ENCODE measurements at regions not wholly inside any gene's neighbourhood (a gene's known extent, or its start where the extent isn't known, plus 50 kb on each side); places are given as distances from the start of the nearest gene placed in this dataset.

DNA sequence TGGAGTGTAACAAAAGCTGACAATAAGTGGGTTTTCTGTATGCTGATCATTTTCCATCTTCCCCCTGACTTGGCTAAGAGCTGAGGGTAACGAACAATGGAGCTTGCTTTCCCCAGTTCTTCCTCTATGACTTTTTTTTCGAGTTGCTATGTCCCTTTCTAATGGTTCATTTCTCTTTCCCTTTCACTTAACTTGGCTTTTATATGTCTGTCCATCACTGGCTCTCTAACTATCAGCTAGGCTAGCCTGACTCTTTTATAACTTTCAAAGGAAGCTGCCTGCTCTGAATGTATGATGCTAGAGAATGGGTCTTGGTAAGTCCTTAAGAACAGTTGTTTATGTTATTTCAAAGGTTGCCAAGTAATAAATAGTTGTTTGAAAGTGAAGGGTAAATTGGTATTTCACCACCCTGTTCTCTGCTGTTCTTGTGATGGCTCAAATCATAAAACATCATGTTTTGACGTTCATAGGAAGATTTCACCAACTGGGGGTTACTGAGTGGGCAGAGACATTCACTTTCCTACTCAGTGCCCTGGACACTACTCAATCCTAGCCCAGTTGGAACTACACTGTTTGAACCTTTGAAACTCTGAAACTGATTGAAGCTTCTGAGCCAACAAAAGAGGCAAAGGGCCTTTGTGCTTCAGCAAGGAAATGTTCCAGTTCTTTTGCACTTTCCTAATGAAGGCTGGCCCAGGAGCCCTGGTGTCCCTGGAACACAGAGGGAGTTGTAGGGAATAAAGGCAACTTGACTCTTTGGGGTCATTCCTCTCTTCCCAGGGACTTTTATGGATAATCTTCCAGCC, 85.4 kb upstream of the PHYHIPL start:
- H3K4me3 ChIP-seq (ENCODE audit: low read length) = peak overlapping the region; percentile 3
- H3K9me3 ChIP-seq (ENCODE audit: control insufficient read depth, low read length) = no peaks in the 10 kb centered on the region
- DNase-seq (ENCODE audit: low read depth) = no peak
- H3K4me1 ChIP-seq (ENCODE audit: control insufficient read depth, insufficient read depth, low read length) = peaks cover 55% of the 10 kb centered on the region
- no peaks in the 10 kb centered on the region for H3K36me3 ChIP-seq (ENCODE audit: control insufficient read depth, insufficient read depth, low read length, severe bottlenecking)
- peak overlapping the region; percentile 38 for H3K9ac ChIP-seq (ENCODE audit: low read length)
- H3K27me3 ChIP-seq (replicated peaks; ENCODE audit: control insufficient read depth, insufficient read depth, low read length) = no peaks in the 10 kb centered on the region

DNA sequence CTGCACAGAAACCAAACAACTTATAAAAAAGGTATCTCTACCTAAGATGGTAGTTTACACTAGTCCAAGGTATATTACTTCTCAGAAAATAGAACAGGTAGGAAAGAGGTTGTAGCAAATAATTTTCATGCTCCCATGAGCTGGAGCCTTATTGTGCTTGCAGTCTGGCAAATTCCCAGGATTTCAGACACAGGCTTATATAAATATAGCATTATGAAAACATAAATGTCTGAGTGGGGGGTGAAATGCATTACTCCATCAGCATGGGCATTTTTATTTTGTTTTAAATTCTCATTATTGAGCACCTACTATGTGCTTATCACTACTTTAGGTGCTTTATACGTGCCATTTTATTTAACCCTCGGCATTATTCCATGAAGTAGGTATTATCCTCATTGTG, 83.0 kb upstream of the PHYHIPL start:
- no peaks in the 10 kb centered on the region for H3K27me3 ChIP-seq (replicated peaks; ENCODE audit: control insufficient read depth, insufficient read depth, low read length)
- no peaks in the 10 kb centered on the region for H3K36me3 ChIP-seq (ENCODE audit: control insufficient read depth, insufficient read depth, low read length, severe bottlenecking)
- DNase-seq (ENCODE audit: low read depth) = no peak

DNA sequence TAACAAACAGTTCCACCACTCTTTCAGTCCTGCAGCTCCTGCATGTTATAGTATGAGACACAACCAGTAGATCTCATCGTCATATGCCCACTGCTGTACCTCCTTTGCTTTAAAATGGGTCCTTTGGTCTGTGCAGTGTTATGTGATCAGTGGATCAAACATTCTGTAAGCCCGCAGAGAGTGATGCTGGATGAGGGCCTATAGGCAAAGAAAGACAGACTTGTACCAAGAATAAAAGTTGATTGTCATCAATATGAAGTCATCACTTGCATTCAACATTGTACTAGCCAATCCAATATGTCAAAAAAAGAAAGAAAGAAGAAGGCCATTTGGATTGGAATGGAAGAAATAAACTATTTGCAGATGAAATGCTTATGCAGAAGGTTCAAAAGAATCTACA, 79.8 kb upstream of the PHYHIPL start:
- Histone ChIP-seq H3K9ac (ENCODE audit: low read length) (no peak overlapping the region), H3K4me1 (ENCODE audit: control insufficient read depth, insufficient read depth, low read length) (peaks cover 54% of the 10 kb centered on the region), H3K36me3 (ENCODE audit: control insufficient read depth, insufficient read depth, low read length, severe bottlenecking) (no peaks in the 10 kb centered on the region), H3K9me3 (ENCODE audit: control insufficient read depth, low read length) (no peaks in the 10 kb centered on the region), H3K4me3 (ENCODE audit: low read length) (no peak overlapping the region), H3K27me3 (replicated peaks; ENCODE audit: control insufficient read depth, insufficient read depth, low read length) (no peaks in the 10 kb centered on the region)
- DNase-seq (ENCODE audit: low read depth) = no peak

More for the DNA sequence above, 83.0 kb upstream of the PHYHIPL start:
- peaks cover 46% of the 10 kb centered on the region for H3K4me1 ChIP-seq (ENCODE audit: control insufficient read depth, insufficient read depth, low read length)
- H3K9me3 ChIP-seq (ENCODE audit: control insufficient read depth, low read length) = no peaks in the 10 kb centered on the region
- H3K9ac ChIP-seq (ENCODE audit: low read length) = peak overlapping the region; percentile 53
- peak overlapping the region; percentile 1 for H3K4me3 ChIP-seq (ENCODE audit: low read length)

DNA sequence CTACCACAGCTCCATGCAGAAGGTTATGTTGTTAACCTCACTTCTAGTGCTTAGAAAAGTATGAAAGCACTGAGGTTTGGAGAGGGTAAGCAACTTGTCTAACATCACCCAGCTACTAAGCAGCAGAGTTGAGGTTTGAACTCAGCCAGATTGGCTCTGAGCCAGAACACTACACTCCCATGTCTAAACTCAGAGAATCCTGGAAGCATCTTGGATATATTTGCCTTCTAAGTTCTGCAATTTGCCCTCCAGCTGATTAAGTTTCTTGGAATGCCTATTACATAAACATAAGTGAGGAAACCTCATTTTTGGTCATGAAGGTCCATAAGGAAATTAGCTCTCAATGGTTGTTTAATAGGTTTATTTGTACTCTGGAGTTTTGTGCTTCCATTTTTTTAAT, 78.1 kb upstream of the PHYHIPL start:
- peaks cover 36% of the 10 kb centered on the region for H3K4me1 ChIP-seq (ENCODE audit: control insufficient read depth, insufficient read depth, low read length)
- H3K27me3 ChIP-seq (replicated peaks; ENCODE audit: control insufficient read depth, insufficient read depth, low read length) = no peaks in the 10 kb centered on the region
- no peaks in the 10 kb centered on the region for H3K36me3 ChIP-seq (ENCODE audit: control insufficient read depth, insufficient read depth, low read length, severe bottlenecking)
- peak overlapping the region; percentile 75 for H3K4me3 ChIP-seq (ENCODE audit: low read length)
- H3K9me3 ChIP-seq (ENCODE audit: control insufficient read depth, low read length) = no peaks in the 10 kb centered on the region
- peak overlapping the region; percentile 88 for H3K9ac ChIP-seq (ENCODE audit: low read length)
- DNase-seq (ENCODE audit: low read depth) = peak; percentile 77

DNA sequence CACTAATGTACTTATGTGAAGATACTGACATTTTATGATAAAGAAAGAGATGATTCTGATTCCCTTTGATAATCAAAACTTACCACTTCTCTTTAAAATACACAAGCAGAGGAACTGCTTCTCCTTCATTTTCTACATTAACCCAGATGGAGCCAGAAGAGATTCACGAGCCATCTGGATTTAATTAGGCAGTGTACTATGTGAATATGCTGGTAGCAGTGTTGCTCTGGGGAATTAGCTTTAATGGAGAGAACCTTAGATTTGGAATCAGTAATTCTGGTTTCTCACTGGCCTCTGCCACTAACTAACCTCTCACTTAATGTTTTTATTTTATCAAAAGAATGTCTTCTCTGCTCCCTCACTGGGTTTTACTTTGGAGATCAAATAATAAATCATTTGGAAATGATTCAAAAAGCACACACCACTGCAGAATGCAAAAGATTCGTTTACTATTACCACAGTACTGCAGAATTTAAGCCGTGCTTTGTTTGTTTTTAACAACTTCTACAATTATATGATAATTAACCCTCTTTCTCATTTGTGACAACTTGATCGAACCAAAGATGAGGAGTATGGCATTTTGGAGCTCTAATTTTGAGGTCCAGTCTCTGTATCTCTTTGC, 77.5 kb upstream of the PHYHIPL start:
- Histone ChIP-seq H3K4me1 (ENCODE audit: control insufficient read depth, insufficient read depth, low read length) (peaks cover 31% of the 10 kb centered on the region), H3K27me3 (replicated peaks; ENCODE audit: control insufficient read depth, insufficient read depth, low read length) (no peaks in the 10 kb centered on the region), H3K36me3 (ENCODE audit: control insufficient read depth, insufficient read depth, low read length, severe bottlenecking) (no peaks in the 10 kb centered on the region), H3K9me3 (ENCODE audit: control insufficient read depth, low read length) (no peaks in the 10 kb centered on the region), H3K4me3 (ENCODE audit: low read length) (peak overlapping the region; percentile 75), H3K9ac (ENCODE audit: low read length) (peak overlapping the region; percentile 88)
- DNase-seq (ENCODE audit: low read depth) = peak; percentile 76

DNA sequence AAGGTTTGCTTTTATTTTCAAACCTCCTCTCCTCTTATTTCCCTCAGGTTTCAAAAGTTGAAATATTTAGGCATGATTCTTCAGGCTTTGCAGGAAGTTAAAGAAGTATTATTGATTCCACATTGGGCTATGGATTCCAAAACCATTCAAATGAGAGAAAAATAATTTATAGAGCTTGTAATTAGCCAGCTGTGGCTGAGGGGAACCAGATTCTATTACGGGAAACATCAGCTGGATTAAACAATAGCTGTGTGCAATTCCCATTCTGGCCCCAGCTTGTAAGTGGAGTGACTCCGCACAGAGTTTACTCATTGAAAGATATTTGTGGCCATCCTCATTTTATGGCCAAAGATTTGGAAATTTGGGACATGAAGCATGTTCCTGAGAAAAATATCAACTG, 77.0 kb upstream of the PHYHIPL start:
- Histone ChIP-seq H3K4me1 (ENCODE audit: control insufficient read depth, insufficient read depth, low read length) (peaks cover 27% of the 10 kb centered on the region), H3K4me3 (ENCODE audit: low read length) (peak overlapping the region; percentile 75), H3K27me3 (replicated peaks; ENCODE audit: control insufficient read depth, insufficient read depth, low read length) (no peaks in the 10 kb centered on the region), H3K36me3 (ENCODE audit: control insufficient read depth, insufficient read depth, low read length, severe bottlenecking) (no peaks in the 10 kb centered on the region), H3K9me3 (ENCODE audit: control insufficient read depth, low read length) (no peaks in the 10 kb centered on the region), H3K9ac (ENCODE audit: low read length) (peak overlapping the region; percentile 88)
- DNase-seq (ENCODE audit: low read depth) = no peak

DNA sequence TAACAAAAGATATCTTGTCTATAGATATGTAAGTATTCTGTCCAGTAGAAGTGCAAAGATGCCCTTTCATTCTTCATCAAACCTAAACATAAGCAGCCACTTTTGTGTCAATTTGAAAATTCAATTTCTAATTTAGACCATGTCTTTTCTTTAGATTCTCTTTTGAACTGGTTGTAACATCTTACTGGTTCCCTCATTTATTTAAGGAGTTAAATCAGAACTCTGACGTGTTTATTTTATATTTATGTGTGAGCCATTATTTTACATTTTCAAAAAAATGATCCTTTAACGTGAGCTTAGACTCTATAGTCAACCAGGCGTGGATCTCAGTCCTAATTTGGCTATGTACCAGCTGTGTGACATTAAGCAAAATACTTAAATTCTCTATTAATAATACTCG, 74.0 kb upstream of the PHYHIPL start:
- H3K36me3 ChIP-seq (ENCODE audit: control insufficient read depth, insufficient read depth, low read length, severe bottlenecking) = no peaks in the 10 kb centered on the region
- DNase-seq (ENCODE audit: low read depth) = no peak
- H3K9ac ChIP-seq (ENCODE audit: low read length) = no peak overlapping the region

DNA sequence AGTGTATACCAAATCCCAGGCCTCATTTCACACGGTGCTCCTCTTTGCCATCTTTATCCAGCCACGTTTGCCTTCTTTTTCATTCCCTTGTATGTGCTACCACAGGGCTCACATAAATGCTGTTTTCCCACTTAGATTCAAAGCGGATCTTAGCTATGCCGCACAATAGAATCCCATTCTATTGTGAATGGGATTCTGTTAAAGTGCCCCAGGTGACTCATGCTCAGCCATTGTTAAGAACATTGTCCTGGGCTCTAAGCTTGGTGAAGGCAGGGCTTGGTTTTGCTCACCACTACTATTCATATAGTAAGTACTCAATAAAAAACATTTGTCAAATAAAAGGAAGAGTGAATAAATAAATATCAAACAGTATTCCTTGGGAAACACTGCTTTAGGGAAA, 72.3 kb upstream of the PHYHIPL start:
- DNase-seq (ENCODE audit: low read depth) = no peak
- Histone ChIP-seq H3K9me3 (ENCODE audit: control insufficient read depth, low read length) (no peaks in the 10 kb centered on the region), H3K4me1 (ENCODE audit: control insufficient read depth, insufficient read depth, low read length) (peaks cover 13% of the 10 kb centered on the region), H3K4me3 (ENCODE audit: low read length) (no peak overlapping the region), H3K36me3 (ENCODE audit: control insufficient read depth, insufficient read depth, low read length, severe bottlenecking) (no peaks in the 10 kb centered on the region), H3K9ac (ENCODE audit: low read length) (no peak overlapping the region), H3K27me3 (replicated peaks; ENCODE audit: control insufficient read depth, insufficient read depth, low read length) (no peaks in the 10 kb centered on the region)

More for the DNA sequence above, 74.0 kb upstream of the PHYHIPL start:
- peaks cover 25% of the 10 kb centered on the region for H3K4me1 ChIP-seq (ENCODE audit: control insufficient read depth, insufficient read depth, low read length)
- no peaks in the 10 kb centered on the region for H3K9me3 ChIP-seq (ENCODE audit: control insufficient read depth, low read length)
- H3K27me3 ChIP-seq (replicated peaks; ENCODE audit: control insufficient read depth, insufficient read depth, low read length) = no peaks in the 10 kb centered on the region
- H3K4me3 ChIP-seq (ENCODE audit: low read length) = no peak overlapping the region

DNA sequence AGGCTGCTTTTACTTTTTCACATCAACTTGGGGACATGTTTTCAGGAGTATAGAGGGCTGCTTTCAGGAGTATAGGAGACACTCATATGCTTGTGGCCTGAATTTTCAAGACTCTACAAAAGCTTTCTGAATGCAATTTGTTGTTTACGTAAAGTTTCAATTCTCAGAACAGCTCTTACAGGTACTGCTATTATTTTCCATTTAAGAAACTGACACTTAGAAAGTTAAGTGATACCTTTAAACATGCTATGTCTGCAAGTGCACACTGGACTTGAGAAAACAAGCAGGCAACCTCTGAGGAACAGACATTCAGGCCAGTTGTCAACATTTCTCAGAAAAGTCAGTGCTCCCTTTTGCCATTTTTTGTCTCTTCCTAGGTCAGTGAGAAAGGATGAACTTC, 70.0 kb upstream of the PHYHIPL start:
- Histone ChIP-seq H3K9me3 (ENCODE audit: control insufficient read depth, low read length) (no peaks in the 10 kb centered on the region), H3K27me3 (replicated peaks; ENCODE audit: control insufficient read depth, insufficient read depth, low read length) (no peaks in the 10 kb centered on the region), H3K4me3 (ENCODE audit: low read length) (no peak overlapping the region), H3K36me3 (ENCODE audit: control insufficient read depth, insufficient read depth, low read length, severe bottlenecking) (no peaks in the 10 kb centered on the region), H3K9ac (ENCODE audit: low read length) (no peak overlapping the region), H3K4me1 (ENCODE audit: control insufficient read depth, insufficient read depth, low read length) (peaks cover 9% of the 10 kb centered on the region)
- DNase-seq (ENCODE audit: low read depth) = no peak

DNA sequence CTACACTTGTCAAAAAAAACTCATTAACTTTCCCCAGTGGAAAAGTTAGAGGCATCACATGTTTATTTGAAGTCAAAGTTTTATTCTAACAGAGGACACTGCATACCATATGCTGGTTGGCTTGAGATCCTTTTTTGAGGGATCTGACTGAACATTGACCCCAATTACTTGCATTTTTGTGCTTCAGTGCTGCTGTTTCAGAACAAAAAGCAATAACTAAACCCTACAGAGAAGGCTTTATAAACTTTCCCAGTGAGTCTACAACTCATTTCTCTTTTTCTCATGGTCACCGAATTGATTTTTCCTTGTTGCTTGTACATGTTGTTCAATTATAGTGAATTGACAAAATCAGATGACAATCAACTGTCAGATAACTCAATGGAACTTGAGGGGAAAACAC, 69.3 kb upstream of the PHYHIPL start:
- no peaks in the 10 kb centered on the region for H3K9me3 ChIP-seq (ENCODE audit: control insufficient read depth, low read length)
- H3K4me3 ChIP-seq (ENCODE audit: low read length) = no peak overlapping the region
- peaks cover 9% of the 10 kb centered on the region for H3K4me1 ChIP-seq (ENCODE audit: control insufficient read depth, insufficient read depth, low read length)
- DNase-seq (ENCODE audit: low read depth) = peak; percentile 9
- no peak overlapping the region for H3K9ac ChIP-seq (ENCODE audit: low read length)
- no peaks in the 10 kb centered on the region for H3K27me3 ChIP-seq (replicated peaks; ENCODE audit: control insufficient read depth, insufficient read depth, low read length)
- no peaks in the 10 kb centered on the region for H3K36me3 ChIP-seq (ENCODE audit: control insufficient read depth, insufficient read depth, low read length, severe bottlenecking)

DNA sequence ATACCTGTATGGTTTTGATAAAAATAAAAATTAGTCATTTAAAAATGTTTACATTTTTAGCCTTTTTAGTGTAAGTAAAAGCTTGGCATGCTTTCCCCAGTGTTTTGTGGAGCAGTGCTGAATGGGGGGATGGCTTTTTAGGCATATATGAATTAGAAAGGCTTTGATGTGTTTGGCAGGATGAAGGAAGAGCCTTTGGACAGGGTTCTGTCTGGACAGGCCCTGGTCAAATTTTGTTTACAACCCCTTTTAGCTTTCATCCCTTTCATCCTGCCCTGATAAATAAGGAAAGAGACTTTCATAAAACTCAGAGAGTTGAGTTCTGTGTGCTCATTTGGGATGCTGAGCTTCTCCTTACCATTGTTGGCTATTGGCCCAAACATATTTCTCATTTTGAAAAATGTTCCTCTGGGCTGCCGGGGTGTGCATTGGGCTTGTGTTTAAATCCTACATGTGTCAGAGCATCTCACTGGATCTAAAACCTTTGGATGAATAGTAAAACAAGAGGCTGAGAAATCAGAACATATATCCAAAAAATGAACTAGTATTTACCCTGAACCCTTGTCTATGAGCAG, 68.1 kb upstream of the PHYHIPL start:
- no peak overlapping the region for H3K9ac ChIP-seq (ENCODE audit: low read length)
- no peak for DNase-seq (ENCODE audit: low read depth)
- no peaks in the 10 kb centered on the region for H3K27me3 ChIP-seq (replicated peaks; ENCODE audit: control insufficient read depth, insufficient read depth, low read length)
- H3K4me1 ChIP-seq (ENCODE audit: control insufficient read depth, insufficient read depth, low read length) = peaks cover 9% of the 10 kb centered on the region
- no peaks in the 10 kb centered on the region for H3K9me3 ChIP-seq (ENCODE audit: control insufficient read depth, low read length)
- no peak overlapping the region for H3K4me3 ChIP-seq (ENCODE audit: low read length)
- H3K36me3 ChIP-seq (ENCODE audit: control insufficient read depth, insufficient read depth, low read length, severe bottlenecking) = no peaks in the 10 kb centered on the region

Measured in adipocyte (in vitro differentiated cells).